SK-N-SH treated with all-trans-retinoic acid at 6 μM for 48 hours (cell line): ENCODE measurements at regions not wholly inside any gene's neighbourhood (a gene's known extent, or its start where the extent isn't known, plus 50 kb on each side); places are given as distances from the start of the nearest gene placed in this dataset.

Experiments used
- ATAC-seq: fragments of 200-7000 bp; cut with Tn5 transposase; 3 replicates; pipeline ENCODE4 v1.9.1; 2020; ENCODE audit warnings: mild to moderate bottlenecking, moderate library complexity
- ARNTL ChIP-seq: fragments of 450-650 bp; formaldehyde crosslinking; IDR thresholded peaks from 2 replicates; pipeline ENCODE4 v1.5.0; 2020; ENCODE audit warnings: low read depth, mild to moderate bottlenecking, moderate library complexity, borderline replicate concordance
- BACH2 ChIP-seq: fragments of 250-450 bp; sonication (Bioruptor Pico); IDR thresholded peaks from 2 replicates; pipeline ENCODE4 v1.9.0; 2021; ENCODE audit warnings: mild to moderate bottlenecking, borderline replicate concordance
- ESRRG ChIP-seq: fragments of 250-450 bp; sonication (Bioruptor Pico); IDR thresholded peaks from 2 replicates; pipeline ENCODE4 v1.6.1; 2021; ENCODE audit warnings: mild to moderate bottlenecking
- GLIS3 ChIP-seq: fragments of 250-450 bp; sonication (Bioruptor Pico); IDR thresholded peaks from 2 replicates; pipeline ENCODE4 v1.5.0; 2020; ENCODE audit warnings: mild to moderate bottlenecking, moderate library complexity
- ISL1 ChIP-seq: fragments of 250-450 bp; sonication (Bioruptor Pico); IDR thresholded peaks from 2 replicates; pipeline ENCODE4 v2.1.2; 2022; ENCODE audit warnings: mild to moderate bottlenecking, moderate library complexity
- PPARA ChIP-seq: fragments of 250-450 bp; sonication (Bioruptor Pico); IDR thresholded peaks from 2 replicates; pipeline ENCODE4 v1.5.0; 2020; ENCODE audit warnings: mild to moderate bottlenecking, borderline replicate concordance
- RARB ChIP-seq: fragments of 250-450 bp; sonication (Bioruptor Pico); IDR thresholded peaks from 2 replicates; pipeline ENCODE4 v1.8.0; 2021; ENCODE audit warnings: mild to moderate bottlenecking, moderate library complexity
- SNAI2 ChIP-seq: fragments of 250-450 bp; sonication (Bioruptor Pico); IDR thresholded peaks from 2 replicates; pipeline ENCODE4 v1.5.0; 2020; ENCODE audit warnings: mild to moderate bottlenecking, moderate library complexity
- TCF4 ChIP-seq: fragments of 250-450 bp; sonication (Bioruptor Pico); IDR thresholded peaks from 2 replicates; pipeline ENCODE4 v1.8.0; 2021; ENCODE audit warnings: mild to moderate bottlenecking, moderate library complexity, borderline replicate concordance
- TOX ChIP-seq: fragments of 250-450 bp; sonication (Bioruptor Pico); IDR thresholded peaks from 2 replicates; pipeline ENCODE4 v1.8.0; 2021; ENCODE audit warnings: mild to moderate bottlenecking, moderate library complexity, borderline replicate concordance
- ZC3H10 ChIP-seq: fragments of 250-450 bp; sonication (Bioruptor Pico); IDR thresholded peaks from 2 replicates; pipeline ENCODE4 v1.5.1; 2021; ENCODE audit warnings: mild to moderate bottlenecking, moderate library complexity
- ZFP3 ChIP-seq: fragments of 250-450 bp; sonication (Bioruptor Pico); IDR thresholded peaks from 2 replicates; pipeline ENCODE4 v1.5.0; 2020; ENCODE audit warnings: mild to moderate bottlenecking, moderate library complexity
- ZNF565 ChIP-seq: fragments of 450-650 bp; formaldehyde crosslinking; conservative IDR thresholded peaks from 2 replicates; pipeline ENCODE4 v1.5.0; 2020; ENCODE audit warnings: low read depth, mild to moderate bottlenecking, moderate library complexity
- ZNF70 ChIP-seq: fragments of 450-650 bp; formaldehyde crosslinking; IDR thresholded peaks from 2 replicates; pipeline ENCODE4 v1.5.0; 2020; ENCODE audit warnings: mild to moderate bottlenecking, moderate library complexity
- ZNF8 ChIP-seq: fragments of 450-650 bp; formaldehyde crosslinking; IDR thresholded peaks from 2 replicates; pipeline ENCODE4 v1.5.0; 2020; ENCODE audit warnings: mild to moderate bottlenecking, moderate library complexity
- TF ChIP-seq, protein P1 (sequence below): fragments of 250-450 bp; sonication (Bioruptor Pico); IDR thresholded peaks from 2 replicates; pipeline ENCODE4 v1.5.0; 2020; ENCODE audit warnings: mild to moderate bottlenecking, moderate library complexity
- TF ChIP-seq, protein P2 (sequence below): fragments of 250-450 bp; sonication (Bioruptor Pico); IDR thresholded peaks from 2 replicates; pipeline ENCODE4 v1.5.1; 2020; ENCODE audit warnings: low read depth, mild to moderate bottlenecking, moderate library complexity
- TF ChIP-seq, protein P3 (sequence below): fragments of 250-450 bp; sonication (Bioruptor Pico); IDR thresholded peaks from 2 replicates; pipeline ENCODE4 v1.8.0; 2021; ENCODE audit warnings: low read depth, mild to moderate bottlenecking, moderate library complexity, borderline replicate concordance
- TF ChIP-seq, protein P4 (sequence below): fragments of 250-450 bp; sonication (Bioruptor Pico); IDR thresholded peaks from 2 replicates; pipeline ENCODE4 v1.5.1; 2021; ENCODE audit warnings: mild to moderate bottlenecking, moderate library complexity

DNA sequence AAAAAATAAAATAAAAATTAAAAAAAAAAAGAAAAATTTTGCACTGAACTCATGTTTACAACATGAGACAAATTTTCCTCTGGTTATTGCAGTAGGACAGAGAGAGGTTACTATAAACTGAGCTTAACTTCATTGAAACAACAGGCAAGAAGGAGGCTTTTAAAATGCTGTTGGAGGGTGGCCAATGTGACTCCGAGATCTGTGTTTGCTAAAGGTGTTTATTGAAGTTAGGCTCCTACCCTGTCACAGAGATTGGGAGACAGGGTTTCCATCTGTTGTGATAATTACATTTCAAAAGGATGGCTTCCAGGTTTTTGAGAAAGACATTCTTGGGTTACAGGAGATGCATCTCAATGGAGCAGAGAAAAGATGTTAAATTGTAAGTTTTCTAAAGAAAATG, 370.5 kb upstream of the HS3ST1 start:
- ATAC-seq, result no peak
- TF ChIP-seq TOX (no peak), PPARA (no peak), BACH2 (CRISPR knock-in tag) (no peak), ESRRG (CRISPR knock-in tag) (no peak), SNAI2 (CRISPR knock-in tag) (no peak), ARNTL (CRISPR knock-in tag) (no peak), TCF4 (CRISPR knock-in tag) (no peak)
- TF ChIP-seq, protein P1, sequence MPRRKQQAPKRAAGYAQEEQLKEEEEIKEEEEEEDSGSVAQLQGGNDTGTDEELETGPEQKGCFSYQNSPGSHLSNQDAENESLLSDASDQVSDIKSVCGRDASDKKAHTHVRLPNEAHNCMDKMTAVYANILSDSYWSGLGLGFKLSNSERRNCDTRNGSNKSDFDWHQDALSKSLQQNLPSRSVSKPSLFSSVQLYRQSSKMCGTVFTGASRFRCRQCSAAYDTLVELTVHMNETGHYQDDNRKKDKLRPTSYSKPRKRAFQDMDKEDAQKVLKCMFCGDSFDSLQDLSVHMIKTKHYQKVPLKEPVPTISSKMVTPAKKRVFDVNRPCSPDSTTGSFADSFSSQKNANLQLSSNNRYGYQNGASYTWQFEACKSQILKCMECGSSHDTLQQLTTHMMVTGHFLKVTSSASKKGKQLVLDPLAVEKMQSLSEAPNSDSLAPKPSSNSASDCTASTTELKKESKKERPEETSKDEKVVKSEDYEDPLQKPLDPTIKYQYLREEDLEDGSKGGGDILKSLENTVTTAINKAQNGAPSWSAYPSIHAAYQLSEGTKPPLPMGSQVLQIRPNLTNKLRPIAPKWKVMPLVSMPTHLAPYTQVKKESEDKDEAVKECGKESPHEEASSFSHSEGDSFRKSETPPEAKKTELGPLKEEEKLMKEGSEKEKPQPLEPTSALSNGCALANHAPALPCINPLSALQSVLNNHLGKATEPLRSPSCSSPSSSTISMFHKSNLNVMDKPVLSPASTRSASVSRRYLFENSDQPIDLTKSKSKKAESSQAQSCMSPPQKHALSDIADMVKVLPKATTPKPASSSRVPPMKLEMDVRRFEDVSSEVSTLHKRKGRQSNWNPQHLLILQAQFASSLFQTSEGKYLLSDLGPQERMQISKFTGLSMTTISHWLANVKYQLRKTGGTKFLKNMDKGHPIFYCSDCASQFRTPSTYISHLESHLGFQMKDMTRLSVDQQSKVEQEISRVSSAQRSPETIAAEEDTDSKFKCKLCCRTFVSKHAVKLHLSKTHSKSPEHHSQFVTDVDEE, result no peak
- TF ChIP-seq, protein P2, sequence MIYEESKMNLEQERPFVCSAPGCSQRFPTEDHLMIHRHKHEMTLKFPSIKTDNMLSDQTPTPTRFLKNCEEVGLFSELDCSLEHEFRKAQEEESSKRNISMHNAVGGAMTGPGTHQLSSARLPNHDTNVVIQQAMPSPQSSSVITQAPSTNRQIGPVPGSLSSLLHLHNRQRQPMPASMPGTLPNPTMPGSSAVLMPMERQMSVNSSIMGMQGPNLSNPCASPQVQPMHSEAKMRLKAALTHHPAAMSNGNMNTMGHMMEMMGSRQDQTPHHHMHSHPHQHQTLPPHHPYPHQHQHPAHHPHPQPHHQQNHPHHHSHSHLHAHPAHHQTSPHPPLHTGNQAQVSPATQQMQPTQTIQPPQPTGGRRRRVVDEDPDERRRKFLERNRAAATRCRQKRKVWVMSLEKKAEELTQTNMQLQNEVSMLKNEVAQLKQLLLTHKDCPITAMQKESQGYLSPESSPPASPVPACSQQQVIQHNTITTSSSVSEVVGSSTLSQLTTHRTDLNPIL (CRISPR knock-in tag), result no peak
- TF ChIP-seq, all 23 proteins: peak for 0

DNA sequence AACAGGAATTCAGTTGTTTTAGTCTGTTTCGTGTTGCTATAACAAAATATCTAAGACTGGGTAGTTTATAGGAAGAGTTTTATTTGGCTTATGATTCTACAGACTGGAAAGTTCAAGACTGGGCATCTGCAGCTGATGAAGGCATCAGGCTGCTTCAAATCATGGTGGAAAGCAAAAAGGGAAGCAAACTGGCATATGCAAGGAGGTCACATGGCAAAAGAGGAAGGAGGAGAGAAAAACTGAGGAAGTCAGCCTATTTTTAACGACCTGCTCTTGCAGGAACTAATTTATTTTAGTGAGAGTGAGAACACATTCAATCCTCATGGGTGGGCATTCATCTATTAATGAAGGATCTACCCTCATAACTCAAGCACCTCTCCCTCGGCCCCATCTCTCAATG, 363.1 kb upstream of the HS3ST1 start:
- no peak for TF ChIP-seq TOX
- TF ChIP-seq, protein P2 (CRISPR knock-in tag), result no peak
- no peak for TF ChIP-seq SNAI2 (CRISPR knock-in tag)
- TF ChIP-seq RARB, result no peak
- no peak for TF ChIP-seq ZNF565 (CRISPR knock-in tag)
- TF ChIP-seq ISL1 (CRISPR knock-in tag), result no peak
- no peak for TF ChIP-seq PPARA
- no peak for TF ChIP-seq ZNF70 (CRISPR knock-in tag)
- no peak for TF ChIP-seq ESRRG (CRISPR knock-in tag)
- TF ChIP-seq, protein P1, result no peak
- no peak for TF ChIP-seq GLIS3 (CRISPR knock-in tag)
- TF ChIP-seq, protein P3, sequence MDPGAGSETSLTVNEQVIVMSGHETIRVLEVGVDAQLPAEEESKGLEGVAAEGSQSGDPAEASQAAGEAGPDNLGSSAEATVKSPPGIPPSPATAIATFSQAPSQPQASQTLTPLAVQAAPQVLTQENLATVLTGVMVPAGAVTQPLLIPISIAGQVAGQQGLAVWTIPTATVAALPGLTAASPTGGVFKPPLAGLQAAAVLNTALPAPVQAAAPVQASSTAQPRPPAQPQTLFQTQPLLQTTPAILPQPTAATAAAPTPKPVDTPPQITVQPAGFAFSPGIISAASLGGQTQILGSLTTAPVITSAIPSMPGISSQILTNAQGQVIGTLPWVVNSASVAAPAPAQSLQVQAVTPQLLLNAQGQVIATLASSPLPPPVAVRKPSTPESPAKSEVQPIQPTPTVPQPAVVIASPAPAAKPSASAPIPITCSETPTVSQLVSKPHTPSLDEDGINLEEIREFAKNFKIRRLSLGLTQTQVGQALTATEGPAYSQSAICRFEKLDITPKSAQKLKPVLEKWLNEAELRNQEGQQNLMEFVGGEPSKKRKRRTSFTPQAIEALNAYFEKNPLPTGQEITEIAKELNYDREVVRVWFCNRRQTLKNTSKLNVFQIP (CRISPR knock-in tag), result no peak
- TF ChIP-seq ZNF8, result no peak
- TF ChIP-seq TCF4 (CRISPR knock-in tag), result no peak
- TF ChIP-seq, protein P4, sequence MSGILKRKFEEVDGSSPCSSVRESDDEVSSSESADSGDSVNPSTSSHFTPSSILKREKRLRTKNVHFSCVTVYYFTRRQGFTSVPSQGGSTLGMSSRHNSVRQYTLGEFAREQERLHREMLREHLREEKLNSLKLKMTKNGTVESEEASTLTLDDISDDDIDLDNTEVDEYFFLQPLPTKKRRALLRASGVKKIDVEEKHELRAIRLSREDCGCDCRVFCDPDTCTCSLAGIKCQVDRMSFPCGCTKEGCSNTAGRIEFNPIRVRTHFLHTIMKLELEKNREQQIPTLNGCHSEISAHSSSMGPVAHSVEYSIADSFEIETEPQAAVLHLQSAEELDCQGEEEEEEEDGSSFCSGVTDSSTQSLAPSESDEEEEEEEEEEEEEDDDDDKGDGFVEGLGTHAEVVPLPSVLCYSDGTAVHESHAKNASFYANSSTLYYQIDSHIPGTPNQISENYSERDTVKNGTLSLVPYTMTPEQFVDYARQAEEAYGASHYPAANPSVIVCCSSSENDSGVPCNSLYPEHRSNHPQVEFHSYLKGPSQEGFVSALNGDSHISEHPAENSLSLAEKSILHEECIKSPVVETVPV (CRISPR knock-in tag), result no peak
- TF ChIP-seq ZFP3 (CRISPR knock-in tag), result no peak
- no peak for TF ChIP-seq ZC3H10 (CRISPR knock-in tag)
- no peak for TF ChIP-seq ARNTL (CRISPR knock-in tag)
- no peak for ATAC-seq
